ENCODE measurements at regions not wholly inside any gene's neighbourhood (a gene's known extent, or its start where the extent isn't known, plus 50 kb on each side); places are given as distances from the start of the nearest gene placed in this dataset.

DNA sequence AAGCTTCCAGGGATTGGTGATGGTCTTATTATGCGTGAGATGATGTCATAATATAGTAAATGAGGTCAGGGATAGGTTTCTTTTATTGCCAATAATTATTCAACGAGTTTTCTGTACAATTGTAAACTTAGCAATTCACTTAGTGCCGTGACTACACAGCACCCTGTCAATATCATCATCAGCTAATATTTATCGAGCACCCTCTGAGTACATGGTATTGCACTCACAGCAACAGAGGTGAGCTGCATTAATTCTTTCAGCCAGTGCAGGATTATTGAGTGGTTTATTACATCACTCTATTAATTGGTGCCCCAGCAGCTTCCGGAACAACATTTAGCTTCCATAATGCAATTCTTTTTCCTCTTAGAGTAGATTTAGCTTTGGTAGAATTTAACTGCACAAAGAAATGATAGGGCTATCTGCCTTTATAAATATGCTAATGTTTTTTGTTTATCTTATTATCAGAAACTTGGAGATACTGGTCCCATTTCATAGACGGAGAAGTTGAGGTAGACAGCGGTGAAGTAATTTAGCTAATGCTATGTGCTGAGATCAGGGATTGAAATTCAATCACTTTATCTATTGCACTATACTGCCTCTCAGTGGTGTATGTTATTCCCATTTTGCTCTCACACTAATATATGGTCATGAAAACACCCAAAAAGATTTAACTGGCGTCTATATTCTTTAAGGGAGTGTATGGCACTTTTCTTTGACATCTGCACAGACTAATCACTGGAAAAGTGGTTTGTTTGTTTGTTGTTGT lies 726.1 kb upstream of the WWC1 start:
- TF ChIP-seq, protein P1, sequence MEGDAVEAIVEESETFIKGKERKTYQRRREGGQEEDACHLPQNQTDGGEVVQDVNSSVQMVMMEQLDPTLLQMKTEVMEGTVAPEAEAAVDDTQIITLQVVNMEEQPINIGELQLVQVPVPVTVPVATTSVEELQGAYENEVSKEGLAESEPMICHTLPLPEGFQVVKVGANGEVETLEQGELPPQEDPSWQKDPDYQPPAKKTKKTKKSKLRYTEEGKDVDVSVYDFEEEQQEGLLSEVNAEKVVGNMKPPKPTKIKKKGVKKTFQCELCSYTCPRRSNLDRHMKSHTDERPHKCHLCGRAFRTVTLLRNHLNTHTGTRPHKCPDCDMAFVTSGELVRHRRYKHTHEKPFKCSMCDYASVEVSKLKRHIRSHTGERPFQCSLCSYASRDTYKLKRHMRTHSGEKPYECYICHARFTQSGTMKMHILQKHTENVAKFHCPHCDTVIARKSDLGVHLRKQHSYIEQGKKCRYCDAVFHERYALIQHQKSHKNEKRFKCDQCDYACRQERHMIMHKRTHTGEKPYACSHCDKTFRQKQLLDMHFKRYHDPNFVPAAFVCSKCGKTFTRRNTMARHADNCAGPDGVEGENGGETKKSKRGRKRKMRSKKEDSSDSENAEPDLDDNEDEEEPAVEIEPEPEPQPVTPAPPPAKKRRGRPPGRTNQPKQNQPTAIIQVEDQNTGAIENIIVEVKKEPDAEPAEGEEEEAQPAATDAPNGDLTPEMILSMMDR (IDR thresholded peaks at IDR 0.05 in 4 of 5, conservative IDR thresholded peaks at IDR 0.05 in 1 of 5), result no peak
- TF ChIP-seq POLR2A (IDR thresholded peaks at IDR 0.05), result no peak

All from gastrocnemius medialis (tissue), 4 donors.